ENCODE measurements at regions not wholly inside any gene's neighbourhood (a gene's known extent, or its start where the extent isn't known, plus 50 kb on each side); places are given as distances from the start of the nearest gene placed in this dataset.

- intact Hi-C loops (cut with DNase I, micrococcal nuclease): no loop called here
- DNase-seq: no peak
- Histone ChIP-seq H3K4me1 (ENCODE audit: low read depth) (no peaks in the 10 kb centered on the region), H3K36me3 (ENCODE audit: low read depth) (no peaks in the 10 kb centered on the region), H3K9me3 (no peaks in the 10 kb centered on the region), H3K4me3 (no peak overlapping the region)
- no peak for TF ChIP-seq CTCF (IDR thresholded peaks at IDR 0.05)
- no peak for ATAC-seq
These were observed 128.4 kb upstream of the SPACA7 start for GRCh38 chr13:112247471-112248405.

- H3K36me3 ChIP-seq (ENCODE audit: low read depth): no peaks in the 10 kb centered on the region
- DNase-seq (no peak), ATAC-seq (no peak)
- intact Hi-C loops (cut with DNase I, micrococcal nuclease): no loop called here
- no peaks in the 10 kb centered on the region for H3K9me3 ChIP-seq
- no peak for TF ChIP-seq CTCF (IDR thresholded peaks at IDR 0.05)
- no peak overlapping the region for H3K4me3 ChIP-seq
- H3K4me1 ChIP-seq (ENCODE audit: low read depth): no peaks in the 10 kb centered on the region
These were observed 127.8 kb upstream of the SPACA7 start for GRCh38 chr13:112248406-112248760.

GRCh38 chr13:112248862-112249592, 127.1 kb upstream of the SPACA7 start:
- intact Hi-C loops (cut with DNase I, micrococcal nuclease): no loop called here
- no peak for TF ChIP-seq CTCF (IDR thresholded peaks at IDR 0.05)
- DNase-seq (no peak), ATAC-seq (no peak)
- H3K4me1 ChIP-seq (ENCODE audit: low read depth): no peaks in the 10 kb centered on the region
- H3K4me3 ChIP-seq: no peak overlapping the region
- H3K9me3 ChIP-seq: no peaks in the 10 kb centered on the region
- no peaks in the 10 kb centered on the region for H3K36me3 ChIP-seq (ENCODE audit: low read depth)

GRCh38 chr13:112249644-112250610, 126.2 kb upstream of the SPACA7 start:
- intact Hi-C loops (cut with DNase I, micrococcal nuclease): no loop called here
- Histone ChIP-seq H3K4me3 (no peak overlapping the region), H3K36me3 (ENCODE audit: low read depth) (no peaks in the 10 kb centered on the region), H3K4me1 (ENCODE audit: low read depth) (no peaks in the 10 kb centered on the region), H3K9me3 (no peaks in the 10 kb centered on the region)
- no peak for TF ChIP-seq CTCF (IDR thresholded peaks at IDR 0.05)
- ATAC-seq (no peak), DNase-seq (no peak)

- no peak for ATAC-seq
These were observed 125.2 kb upstream of the SPACA7 start for GRCh38 chr13:112250788-112251445.

More at GRCh38 chr13:112250788-112251445, 125.2 kb upstream of the SPACA7 start:
- intact Hi-C loops (cut with DNase I, micrococcal nuclease): no loop called here
- Histone ChIP-seq H3K9me3 (no peaks in the 10 kb centered on the region), H3K36me3 (ENCODE audit: low read depth) (no peaks in the 10 kb centered on the region), H3K4me1 (ENCODE audit: low read depth) (no peaks in the 10 kb centered on the region), H3K4me3 (no peak overlapping the region)
- no peak for DNase-seq
- no peak for TF ChIP-seq CTCF (IDR thresholded peaks at IDR 0.05)
